Colonic mucosa (tissue), 4 donors: ENCODE measurements at regions not wholly inside any gene's neighbourhood (a gene's known extent, or its start where the extent isn't known, plus 50 kb on each side); places are given as distances from the start of the nearest gene placed in this dataset.

Experiments
- DNase-seq: peaks from one replicate; pipeline ENCODE4 v3.0.0-alpha.2; 2020
- H3K27ac ChIP-seq: fragments of 200-600 bp; one replicate; pipeline ENCODE4 v1.8.0; 2021
- H3K27me3 ChIP-seq: fragments of 200-600 bp; one replicate; pipeline ENCODE4 v1.8.0; 2021
- H3K36me3 ChIP-seq: fragments of 200-600 bp; one replicate; pipeline ENCODE4 v1.8.0; 2021
- H3K4me1 ChIP-seq: fragments of 200-600 bp; one replicate; pipeline ENCODE4 v1.8.0; 2021; ENCODE audit warnings: mild to moderate bottlenecking
- H3K4me3 ChIP-seq: fragments of 200-600 bp; one replicate; pipeline ENCODE4 v1.8.0; 2021
- H3K9ac ChIP-seq, 2 donors: one replicate each; pipeline ENCODE4 v1.7.0; 2013; ENCODE audit warnings: control low read depth in 2 of 2, low read depth in 2 of 2, low read length in 2 of 2
- H3K9me3 ChIP-seq: fragments of 200-600 bp; one replicate; pipeline ENCODE4 v1.8.0; 2021
- intact Hi-C: fragments of 100-400 bp; cut with DNase I; formaldehyde crosslinking; loops from one replicate; pipeline ENCODE4 v1.14.1; 2022
- TF ChIP-seq, protein P1 (sequence below): fragments of 200-600 bp; IDR thresholded peaks from one replicate; pipeline ENCODE4 v1.8.0; 2022; ENCODE audit warnings: antibody characterized with exemption, mild to moderate bottlenecking
- donor health status: healthy.
- donor health status: DM: no; HTN: no; CAD: no.
- donor health status: DM: no; HTN: no; CAD: no.

DNA sequence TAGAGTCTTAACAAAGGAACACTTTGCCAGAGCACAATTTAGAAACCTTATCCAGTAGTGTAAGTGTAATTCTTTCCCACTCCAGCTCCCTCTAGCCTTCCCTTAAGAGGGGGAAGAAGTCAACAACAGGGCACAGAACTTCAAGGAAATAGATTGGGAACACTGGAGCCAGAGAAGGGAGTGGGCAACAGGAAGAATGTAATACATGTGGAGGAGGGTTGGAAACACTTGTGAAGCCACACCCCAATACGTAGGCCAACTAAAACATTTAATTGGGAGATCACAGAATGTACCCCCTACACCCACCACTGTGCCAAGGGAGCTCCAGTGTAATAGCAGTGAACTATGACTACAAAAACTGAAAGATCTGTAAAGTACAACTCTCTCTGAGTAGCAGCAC, 735.7 kb upstream of the HS3ST5 start:
- H3K9me3 ChIP-seq: peaks cover 3% of the 10 kb centered on the region
- no peak overlapping the region for H3K27ac ChIP-seq
- intact Hi-C loops: no loop called here
- H3K27me3 ChIP-seq: no peaks in the 10 kb centered on the region
- TF ChIP-seq, protein P1, sequence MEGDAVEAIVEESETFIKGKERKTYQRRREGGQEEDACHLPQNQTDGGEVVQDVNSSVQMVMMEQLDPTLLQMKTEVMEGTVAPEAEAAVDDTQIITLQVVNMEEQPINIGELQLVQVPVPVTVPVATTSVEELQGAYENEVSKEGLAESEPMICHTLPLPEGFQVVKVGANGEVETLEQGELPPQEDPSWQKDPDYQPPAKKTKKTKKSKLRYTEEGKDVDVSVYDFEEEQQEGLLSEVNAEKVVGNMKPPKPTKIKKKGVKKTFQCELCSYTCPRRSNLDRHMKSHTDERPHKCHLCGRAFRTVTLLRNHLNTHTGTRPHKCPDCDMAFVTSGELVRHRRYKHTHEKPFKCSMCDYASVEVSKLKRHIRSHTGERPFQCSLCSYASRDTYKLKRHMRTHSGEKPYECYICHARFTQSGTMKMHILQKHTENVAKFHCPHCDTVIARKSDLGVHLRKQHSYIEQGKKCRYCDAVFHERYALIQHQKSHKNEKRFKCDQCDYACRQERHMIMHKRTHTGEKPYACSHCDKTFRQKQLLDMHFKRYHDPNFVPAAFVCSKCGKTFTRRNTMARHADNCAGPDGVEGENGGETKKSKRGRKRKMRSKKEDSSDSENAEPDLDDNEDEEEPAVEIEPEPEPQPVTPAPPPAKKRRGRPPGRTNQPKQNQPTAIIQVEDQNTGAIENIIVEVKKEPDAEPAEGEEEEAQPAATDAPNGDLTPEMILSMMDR: no peak
- DNase-seq: no peak
- H3K9ac ChIP-seq: no peak overlapping the region
- H3K4me3 ChIP-seq: no peak overlapping the region
- no peaks in the 10 kb centered on the region for H3K4me1 ChIP-seq
- no peaks in the 10 kb centered on the region for H3K36me3 ChIP-seq

DNA sequence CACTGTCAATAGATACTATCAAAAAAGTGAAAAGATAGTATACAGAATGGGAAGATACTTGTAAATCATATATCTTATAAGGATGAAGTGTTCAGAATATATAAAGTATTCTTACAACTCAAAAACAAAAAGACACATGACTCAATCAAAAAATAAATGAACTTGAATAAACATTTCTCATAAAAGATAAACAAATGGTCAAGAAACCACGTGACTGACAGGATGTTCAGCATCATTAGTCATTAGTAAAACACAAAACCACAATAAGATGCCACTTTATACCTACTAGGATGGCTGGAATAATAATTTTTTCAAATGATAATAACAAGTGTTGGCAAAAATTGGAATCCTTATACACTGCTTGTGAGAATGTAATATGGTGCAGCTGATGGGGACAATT, 729.1 kb upstream of the HS3ST5 start:
- Histone ChIP-seq H3K9ac (no peak overlapping the region), H3K4me1 (no peaks in the 10 kb centered on the region), H3K36me3 (no peaks in the 10 kb centered on the region), H3K27me3 (no peaks in the 10 kb centered on the region), H3K4me3 (no peak overlapping the region), H3K9me3 (peaks cover 3% of the 10 kb centered on the region), H3K27ac (no peak overlapping the region)
- TF ChIP-seq, protein P1: no peak
- DNase-seq: no peak
- intact Hi-C loops: no loop called here

DNA sequence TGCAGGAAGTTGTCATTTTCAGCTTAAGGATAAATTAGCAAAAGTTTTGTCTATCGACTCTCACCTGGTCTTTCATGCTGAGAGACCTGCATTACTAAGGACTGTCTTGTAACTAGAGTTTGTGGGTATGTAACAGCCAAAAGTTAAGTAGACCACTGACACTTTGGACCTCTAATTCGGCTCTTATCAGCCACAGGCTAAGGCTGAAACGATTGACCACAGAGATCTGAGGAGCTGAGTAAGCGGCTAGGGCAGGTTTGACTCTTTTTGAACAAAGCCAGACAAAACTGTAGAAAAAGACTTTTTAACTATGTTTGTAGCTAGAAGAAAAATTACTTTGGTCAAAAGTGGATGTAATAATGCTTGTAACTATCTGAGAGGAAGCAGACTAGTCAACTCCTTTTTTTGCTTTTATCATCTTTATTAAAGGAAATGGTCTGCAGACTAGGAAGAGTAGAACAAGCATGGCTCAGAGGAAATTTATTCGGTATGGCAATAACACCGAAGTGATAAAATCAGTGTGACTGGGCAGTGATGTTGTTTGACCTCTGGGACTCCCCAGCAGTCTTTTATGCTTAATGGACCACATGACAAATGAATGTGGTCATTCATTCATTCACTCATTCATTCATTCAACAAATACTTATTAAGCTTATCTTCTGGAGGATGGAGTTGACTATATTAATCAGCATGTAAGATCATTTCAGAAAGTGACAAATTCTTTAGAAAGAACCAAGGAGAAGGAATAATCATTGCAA, 725.0 kb upstream of the HS3ST5 start:
- H3K9me3 ChIP-seq: no peaks in the 10 kb centered on the region
- H3K36me3 ChIP-seq: no peaks in the 10 kb centered on the region
- DNase-seq: no peak
- no peaks in the 10 kb centered on the region for H3K4me1 ChIP-seq
- H3K9ac ChIP-seq: no peak overlapping the region
- H3K27ac ChIP-seq: no peak overlapping the region
- H3K27me3 ChIP-seq: no peaks in the 10 kb centered on the region
- no peak overlapping the region for H3K4me3 ChIP-seq
- intact Hi-C loops: no loop called here
- TF ChIP-seq, protein P1: no peak

DNA sequence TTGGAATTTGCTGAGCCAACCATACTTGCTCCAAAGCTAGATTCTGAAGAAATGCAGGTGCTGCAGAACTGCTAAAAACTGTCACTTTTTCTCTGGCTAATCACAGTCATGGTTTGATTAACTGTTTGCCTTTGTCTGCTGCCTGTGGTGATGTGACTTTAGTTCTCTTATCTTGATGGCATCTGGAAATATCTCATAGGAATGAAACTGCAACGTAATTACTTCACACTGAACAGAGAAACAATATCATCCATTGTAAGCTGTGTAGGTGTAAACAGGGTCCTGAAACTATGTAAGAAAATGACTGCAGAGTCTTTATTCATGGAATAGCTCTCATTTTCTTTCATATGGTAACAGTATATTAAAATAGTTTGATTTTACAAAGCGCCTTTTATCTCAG, 721.9 kb upstream of the HS3ST5 start:
- no peak overlapping the region for H3K4me3 ChIP-seq
- H3K27me3 ChIP-seq: no peaks in the 10 kb centered on the region
- TF ChIP-seq, protein P1: no peak
- H3K36me3 ChIP-seq: no peaks in the 10 kb centered on the region
- no peak for DNase-seq
- intact Hi-C loops: no loop called here
- H3K27ac ChIP-seq: no peak overlapping the region
- H3K9ac ChIP-seq: no peak overlapping the region
- no peaks in the 10 kb centered on the region for H3K4me1 ChIP-seq
- no peaks in the 10 kb centered on the region for H3K9me3 ChIP-seq

DNA sequence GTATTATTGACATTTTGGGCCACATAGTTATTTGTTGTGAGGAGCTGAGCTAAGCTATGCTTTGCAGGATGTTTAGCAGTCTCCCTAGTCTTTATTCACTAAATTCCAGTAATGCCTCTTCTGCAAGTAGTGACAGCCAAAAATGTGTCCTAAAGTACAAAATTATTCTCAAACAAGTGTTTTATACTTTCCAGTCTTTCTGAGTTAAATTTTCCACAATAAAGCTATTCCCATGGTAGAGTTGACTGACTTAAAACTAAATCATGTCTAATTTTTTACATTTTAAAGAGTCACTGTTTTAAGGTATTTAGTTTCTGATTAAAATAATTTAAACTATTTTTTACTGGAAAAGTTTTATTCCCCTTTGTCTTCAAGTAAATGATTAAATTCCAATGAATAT, 717.8 kb upstream of the HS3ST5 start:
- Histone ChIP-seq H3K27ac (no peak overlapping the region), H3K4me1 (no peaks in the 10 kb centered on the region), H3K9ac (no peak overlapping the region), H3K27me3 (no peaks in the 10 kb centered on the region), H3K36me3 (no peaks in the 10 kb centered on the region), H3K9me3 (no peaks in the 10 kb centered on the region), H3K4me3 (no peak overlapping the region)
- TF ChIP-seq, protein P1: no peak
- DNase-seq: no peak
- intact Hi-C loops: no loop called here
